Ovary (tissue), 7 donors: ENCODE measurements at regions not wholly inside any gene's neighbourhood (a gene's known extent, or its start where the extent isn't known, plus 50 kb on each side); places are given as distances from the start of the nearest gene placed in this dataset. TPM values are rescaled to one million over a fixed set of nuclear protein-coding genes. Genes with fewer than 3 reads are reported as not detected.

Source experiments
- DNase-seq, 5 donors: peaks; one replicate each; pipeline ENCODE4 v3.0.0-alpha.2; 2019 to 2020
- H3K27ac ChIP-seq, 2 donors: fragments of 200-600 bp; one replicate each; pipeline versions ENCODE4 v1.5.1 to v1.8.0; 2019 to 2022
- H3K27me3 ChIP-seq: fragments of 200-600 bp; one replicate; pipeline ENCODE4 v1.8.0; 2022
- H3K36me3 ChIP-seq: fragments of 200-600 bp; sonication (generic); one replicate; pipeline ENCODE4 v1.5.1; 2019
- H3K4me1 ChIP-seq: one replicate; pipeline ENCODE4 v1.8.1; 2013; ENCODE audit warnings: mild to moderate bottlenecking, moderate library complexity; ENCODE audit not compliant: insufficient read depth
- H3K4me3 ChIP-seq: fragments of 200-600 bp; sonication (generic); one replicate; pipeline ENCODE4 v1.5.1; 2017
- H3K9me3 ChIP-seq, 2 donors: fragments of 200-600 bp in 1 of 2; sonication (generic) in 1 of 2; one replicate each; pipeline versions ENCODE4 v1.5.1 to v1.8.1; 2013 to 2019; ENCODE audit warnings: mild to moderate bottlenecking in 1 of 2, moderate library complexity in 1 of 2
- CTCF ChIP-seq, 3 donors: fragments of 450-650 bp in 2 of 3; fragments of 200-600 bp in 1 of 3; IDR thresholded peaks; one replicate each; pipeline versions ENCODE4 v1.5.1 to v1.8.0; 2016 to 2022; ENCODE audit warnings: antibody characterized with exemption in 3 of 3, mild to moderate bottlenecking in 1 of 3
- EP300 ChIP-seq: sonication (generic); formaldehyde crosslinking; IDR thresholded peaks from one replicate; pipeline ENCODE4 v1.6.1; 2017; ENCODE audit warnings: antibody characterized with exemption
- POLR2A ChIP-seq: fragments of 450-650 bp; IDR thresholded peaks from one replicate; pipeline ENCODE4 v1.6.1; 2017; ENCODE audit warnings: antibody characterized with exemption, mild to moderate bottlenecking, moderate library complexity
- WGBS, 3 donors: extraction: QIAGEN DNeasy Blood & Tissue Kit in 1 of 3; methylation state at CpG; one replicate each; pipeline versions ENCODE4 v1.1.5 to v1.1.7; 2013 to 2017; 5-methylcytosine and 5-hydroxymethylcytosine counted together
- intact Hi-C, 4 donors: fragments of 100-400 bp; cut with DNase I; formaldehyde crosslinking; loops; one replicate each; pipeline versions ENCODE4 v1.11.0 to v1.15.1; 2022 to 2023
- small RNA-seq: library from RNA; depleted of rRNA; stranded (forward); fragments of <200 nt; gene quantifications from one replicate; pipeline ENCODE3, GENCODE V24; 2016
- donor health status: DM: no; HTN: no; CAD: no; lungs with moderate emphysema.
- donor health status: DM: no; HTN: no; CAD: no.
- donor health status: Bipolar disorder and iron deficiency.
- donor health status: DM: no; HTN: no; CAD: no.
- donor health status: DM: yes; HTN: yes; CAD: no.

- intact Hi-C loops: no loop called here
- no peak for DNase-seq
- TF ChIP-seq EP300 (no peak), POLR2A (no peak), CTCF (IDR thresholded peaks at IDR 0.05) (no peak)
- Histone ChIP-seq H3K4me3 (no peak overlapping the region), H3K27me3 (no peaks in the 10 kb centered on the region), H3K9me3 (no peaks in the 10 kb centered on the region), H3K36me3 (no peaks in the 10 kb centered on the region), H3K4me1 (no peaks in the 10 kb centered on the region), H3K27ac (no peak overlapping the region)
- WGBS, 3 donors: 16 to 22% (median 21%) methylated on average over 3 of the region's 3 CpGs
Observed at GRCh38 chr1:14546416-14546815, 52.1 kb upstream of the KAZN start.

Small RNA genes lying in the stretch of these regions (small RNA-seq; reads per million reads assigned to genes)
- gene RNU6-1265P: not detected
